Panc1 (cell line): ENCODE measurements at regions not wholly inside any gene's neighbourhood (a gene's known extent, or its start where the extent isn't known, plus 50 kb on each side); places are given as distances from the start of the nearest gene placed in this dataset.

Experiments used
- POLR2AphosphoS5 ChIP-seq: IDR thresholded peaks from 2 replicates; pipeline ENCODE4 v1.6.1; 2012; ENCODE audit warnings: mild to moderate bottlenecking, low read depth, low read length, moderate library complexity
- SIN3A ChIP-seq: IDR thresholded peaks from 2 replicates; pipeline ENCODE4 v1.6.1; 2012; ENCODE audit warnings: low read depth, mild to moderate bottlenecking, low read length, moderate library complexity, borderline replicate concordance; ENCODE audit not compliant: insufficient read depth
- TCF7L2 ChIP-seq: IDR thresholded peaks from 2 replicates; pipeline ENCODE4 v1.6.1; 2011; ENCODE audit warnings: mild to moderate bottlenecking, low read depth, low read length, inconsistent platforms
- TF ChIP-seq, protein P1 (sequence below): fragments of 450-650 bp; IDR thresholded peaks from 2 replicates; pipeline ENCODE4 v1.5.1; 2017; ENCODE audit warnings: mild to moderate bottlenecking
- TF ChIP-seq, protein P2 (sequence below), 2 experiments: IDR thresholded peaks; 2 replicates each; pipeline ENCODE4 v1.6.1; 2011 to 2012; ENCODE audit warnings: low read depth in 2 of 2, control low read depth in 1 of 2, low read length in 1 of 2, mild to moderate bottlenecking in 1 of 2, moderate library complexity in 1 of 2; ENCODE audit not compliant: insufficient read depth in 1 of 2

DNA sequence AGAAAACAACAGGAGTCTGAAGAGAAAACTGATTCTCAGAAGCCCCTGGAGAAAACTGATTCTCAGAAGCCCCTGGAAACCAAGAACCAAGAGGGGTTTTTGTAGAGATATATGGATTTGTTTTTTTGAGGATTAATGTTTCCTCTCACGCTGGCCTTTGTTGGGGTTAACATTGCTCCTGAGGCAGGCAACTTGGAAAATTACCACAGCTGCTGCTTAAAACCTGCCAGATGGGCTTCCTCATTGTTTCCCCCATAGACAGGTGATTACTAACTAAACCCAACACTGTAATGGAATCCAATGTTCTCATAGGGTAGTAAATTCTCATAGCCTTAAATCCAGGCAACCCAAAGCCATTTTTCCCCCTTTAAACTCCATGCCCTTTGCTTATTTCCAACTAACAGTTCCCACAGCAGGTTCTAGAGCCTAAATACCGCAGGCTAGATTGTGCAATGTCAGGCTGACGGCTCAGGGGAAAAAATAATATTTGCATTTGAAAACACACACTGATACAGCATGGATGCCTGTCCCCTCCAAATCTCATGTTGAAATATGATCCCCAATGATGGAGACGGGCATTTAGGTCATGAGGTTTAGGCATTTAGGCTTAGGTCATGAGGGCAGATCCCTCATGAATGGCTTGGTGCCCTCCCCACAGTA lies 272.3 kb upstream of the PKDCC start:
- TF ChIP-seq, protein P1, sequence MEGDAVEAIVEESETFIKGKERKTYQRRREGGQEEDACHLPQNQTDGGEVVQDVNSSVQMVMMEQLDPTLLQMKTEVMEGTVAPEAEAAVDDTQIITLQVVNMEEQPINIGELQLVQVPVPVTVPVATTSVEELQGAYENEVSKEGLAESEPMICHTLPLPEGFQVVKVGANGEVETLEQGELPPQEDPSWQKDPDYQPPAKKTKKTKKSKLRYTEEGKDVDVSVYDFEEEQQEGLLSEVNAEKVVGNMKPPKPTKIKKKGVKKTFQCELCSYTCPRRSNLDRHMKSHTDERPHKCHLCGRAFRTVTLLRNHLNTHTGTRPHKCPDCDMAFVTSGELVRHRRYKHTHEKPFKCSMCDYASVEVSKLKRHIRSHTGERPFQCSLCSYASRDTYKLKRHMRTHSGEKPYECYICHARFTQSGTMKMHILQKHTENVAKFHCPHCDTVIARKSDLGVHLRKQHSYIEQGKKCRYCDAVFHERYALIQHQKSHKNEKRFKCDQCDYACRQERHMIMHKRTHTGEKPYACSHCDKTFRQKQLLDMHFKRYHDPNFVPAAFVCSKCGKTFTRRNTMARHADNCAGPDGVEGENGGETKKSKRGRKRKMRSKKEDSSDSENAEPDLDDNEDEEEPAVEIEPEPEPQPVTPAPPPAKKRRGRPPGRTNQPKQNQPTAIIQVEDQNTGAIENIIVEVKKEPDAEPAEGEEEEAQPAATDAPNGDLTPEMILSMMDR, result no peak
- TF ChIP-seq POLR2AphosphoS5 (no peak), SIN3A (no peak), TCF7L2 (no peak)
- TF ChIP-seq, protein P2, sequence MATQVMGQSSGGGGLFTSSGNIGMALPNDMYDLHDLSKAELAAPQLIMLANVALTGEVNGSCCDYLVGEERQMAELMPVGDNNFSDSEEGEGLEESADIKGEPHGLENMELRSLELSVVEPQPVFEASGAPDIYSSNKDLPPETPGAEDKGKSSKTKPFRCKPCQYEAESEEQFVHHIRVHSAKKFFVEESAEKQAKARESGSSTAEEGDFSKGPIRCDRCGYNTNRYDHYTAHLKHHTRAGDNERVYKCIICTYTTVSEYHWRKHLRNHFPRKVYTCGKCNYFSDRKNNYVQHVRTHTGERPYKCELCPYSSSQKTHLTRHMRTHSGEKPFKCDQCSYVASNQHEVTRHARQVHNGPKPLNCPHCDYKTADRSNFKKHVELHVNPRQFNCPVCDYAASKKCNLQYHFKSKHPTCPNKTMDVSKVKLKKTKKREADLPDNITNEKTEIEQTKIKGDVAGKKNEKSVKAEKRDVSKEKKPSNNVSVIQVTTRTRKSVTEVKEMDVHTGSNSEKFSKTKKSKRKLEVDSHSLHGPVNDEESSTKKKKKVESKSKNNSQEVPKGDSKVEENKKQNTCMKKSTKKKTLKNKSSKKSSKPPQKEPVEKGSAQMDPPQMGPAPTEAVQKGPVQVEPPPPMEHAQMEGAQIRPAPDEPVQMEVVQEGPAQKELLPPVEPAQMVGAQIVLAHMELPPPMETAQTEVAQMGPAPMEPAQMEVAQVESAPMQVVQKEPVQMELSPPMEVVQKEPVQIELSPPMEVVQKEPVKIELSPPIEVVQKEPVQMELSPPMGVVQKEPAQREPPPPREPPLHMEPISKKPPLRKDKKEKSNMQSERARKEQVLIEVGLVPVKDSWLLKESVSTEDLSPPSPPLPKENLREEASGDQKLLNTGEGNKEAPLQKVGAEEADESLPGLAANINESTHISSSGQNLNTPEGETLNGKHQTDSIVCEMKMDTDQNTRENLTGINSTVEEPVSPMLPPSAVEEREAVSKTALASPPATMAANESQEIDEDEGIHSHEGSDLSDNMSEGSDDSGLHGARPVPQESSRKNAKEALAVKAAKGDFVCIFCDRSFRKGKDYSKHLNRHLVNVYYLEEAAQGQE (IDR thresholded peaks at IDR 0.05; ENCODE audit: insufficient read depth in 1 of 2, low read depth in 2 of 2, low read length in 1 of 2), result no peak
